Vagina (tissue), 2 donors: ENCODE measurements at regions not wholly inside any gene's neighbourhood (a gene's known extent, or its start where the extent isn't known, plus 50 kb on each side); places are given as distances from the start of the nearest gene placed in this dataset.

Source experiments
- CTCF ChIP-seq, 3 experiments: fragments of 450-650 bp in 2 of 3; fragments of 200-600 bp in 1 of 3; sonication (generic) in 1 of 3; IDR thresholded peaks; one replicate each; pipeline ENCODE4 v1.5.1; 2017 to 2019; ENCODE audit warnings: antibody characterized with exemption in 3 of 3, mild to moderate bottlenecking in 2 of 3, moderate library complexity in 2 of 3
- POLR2A ChIP-seq, 2 donors: fragments of 450-650 bp; IDR thresholded peaks; one replicate each; pipeline ENCODE4 v1.6.1; 2017; ENCODE audit warnings: antibody characterized with exemption in 2 of 2, mild to moderate bottlenecking in 2 of 2, moderate library complexity in 2 of 2
- POLR2AphosphoS5 ChIP-seq, 2 donors: sonication (generic); formaldehyde crosslinking; IDR thresholded peaks; one replicate each; pipeline ENCODE4 v1.9.0; 2017; ENCODE audit warnings: antibody characterized with exemption in 2 of 2, mild to moderate bottlenecking in 2 of 2, low read depth in 1 of 2; ENCODE audit not compliant: insufficient read depth in 1 of 2

GRCh38 chr6:50471041-50471440, 242.3 kb upstream of the TFAP2D start:
- TF ChIP-seq CTCF (IDR thresholded peaks at IDR 0.05): no peak
- TF ChIP-seq POLR2A (IDR thresholded peaks at IDR 0.05): no peak
- no peak for TF ChIP-seq POLR2AphosphoS5 (IDR thresholded peaks at IDR 0.05; ENCODE audit: insufficient read depth in 1 of 2, low read depth in 1 of 2)
